MM.1S (cell line): ENCODE measurements at regions not wholly inside any gene's neighbourhood (a gene's known extent, or its start where the extent isn't known, plus 50 kb on each side); places are given as distances from the start of the nearest gene placed in this dataset.

ENCODE experiments used
- DNase-seq: peaks from one replicate; pipeline ENCODE4 v3.0.0-alpha.2; 2015
- H2AFZ ChIP-seq: fragments of 300-600 bp; sonication (generic); 2 replicates; pipeline ENCODE4 v1.6.0; 2016; ENCODE audit warnings: antibody characterized with exemption, low read length
- H3F3A ChIP-seq: fragments of 300-600 bp; sonication (generic); 2 replicates; pipeline ENCODE4 v1.6.1; 2016; ENCODE audit warnings: mild to moderate bottlenecking, antibody characterized with exemption, low read length, moderate library complexity, mixed read lengths; ENCODE audit not compliant: insufficient read depth
- H3K27ac ChIP-seq: fragments of 300-600 bp; sonication (generic); 2 replicates; pipeline ENCODE4 v1.5.1; 2016; ENCODE audit warnings: mild to moderate bottlenecking, low read length
- H3K27me3 ChIP-seq: fragments of 300-600 bp; sonication (generic); replicated peaks from 2 replicates; pipeline ENCODE4 v1.6.0; 2016; ENCODE audit warnings: low read length; ENCODE audit not compliant: insufficient read depth
- H3K36me3 ChIP-seq: fragments of 300-600 bp; sonication (generic); replicated peaks from 2 replicates; pipeline ENCODE4 v1.6.1; 2016; ENCODE audit warnings: mild to moderate bottlenecking, low read length, mixed read lengths; ENCODE audit not compliant: insufficient read depth
- H3K4me1 ChIP-seq: fragments of 300-600 bp; sonication (generic); 2 replicates; pipeline ENCODE4 v1.6.1; 2016; ENCODE audit warnings: low read length, mixed read lengths
- H3K4me2 ChIP-seq: fragments of 300-600 bp; sonication (generic); 2 replicates; pipeline ENCODE4 v1.6.0; 2016; ENCODE audit warnings: low read depth, low read length
- H3K4me3 ChIP-seq: fragments of 300-600 bp; sonication (generic); 2 replicates; pipeline ENCODE4 v1.5.1; 2016; ENCODE audit warnings: low read length, mixed read lengths
- H3K79me2 ChIP-seq: fragments of 300-600 bp; sonication (generic); 2 replicates; pipeline ENCODE4 v1.6.1; 2016; ENCODE audit warnings: mixed run types, low read length, mixed read lengths
- H3K9ac ChIP-seq: fragments of 300-600 bp; sonication (generic); 2 replicates; pipeline ENCODE4 v1.6.1; 2016; ENCODE audit warnings: low read length, mixed read lengths
- H3K9me2 ChIP-seq: fragments of 300-600 bp; sonication (generic); replicated peaks from 2 replicates; pipeline ENCODE4 v1.6.1; 2016; ENCODE audit warnings: mild to moderate bottlenecking, low read length, mixed read lengths; ENCODE audit not compliant: insufficient read depth
- H3K9me3 ChIP-seq: fragments of 300-600 bp; sonication (generic); replicated peaks from 2 replicates; pipeline ENCODE4 v1.6.1; 2016; ENCODE audit warnings: mild to moderate bottlenecking, low read length, mixed read lengths; ENCODE audit not compliant: insufficient read depth
- H4K20me1 ChIP-seq: fragments of 300-600 bp; sonication (generic); 2 replicates; pipeline ENCODE4 v1.6.1; 2016; ENCODE audit warnings: mild to moderate bottlenecking, low read length, moderate library complexity, mixed read lengths; ENCODE audit not compliant: insufficient read depth
- EZH2 ChIP-seq: fragments of 300-600 bp; sonication (generic); optimal IDR thresholded peaks from 2 replicates; pipeline ENCODE3; 2017; ENCODE audit warnings: low read depth, mild to moderate bottlenecking, antibody characterized with exemption, low read length, mixed read lengths
- EZH2phosphoT487 ChIP-seq: fragments of 300-600 bp; sonication (generic); IDR thresholded peaks from 2 replicates; pipeline ENCODE4 v1.6.1; 2018; ENCODE audit warnings: antibody characterized with exemption, low read length
- TF ChIP-seq, protein P1 (sequence below): fragments of 300-600 bp; sonication (generic); IDR thresholded peaks from 2 replicates; pipeline ENCODE4 v1.5.1; 2016; ENCODE audit warnings: antibody characterized with exemption, low read length, mixed read lengths

DNA sequence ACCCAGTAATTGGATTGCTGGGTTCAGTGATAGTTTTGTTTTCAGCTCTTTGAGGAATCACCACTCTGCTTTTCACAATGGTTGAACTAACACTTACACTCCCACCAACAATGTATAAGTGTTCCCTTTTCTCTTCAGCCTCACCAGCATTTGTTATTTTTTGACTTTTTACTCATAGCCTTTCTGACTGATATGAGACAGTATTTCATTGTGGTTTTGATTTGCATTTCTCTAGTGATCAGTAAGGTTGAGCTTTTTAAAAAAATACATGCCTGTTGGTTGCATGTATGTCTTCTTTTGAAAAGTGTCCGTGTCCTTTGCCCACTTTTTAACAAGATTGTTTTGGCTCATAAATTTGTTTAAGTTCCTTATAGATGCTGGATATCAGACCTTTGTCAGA, 185.7 kb upstream of the CCNH start:
- TF ChIP-seq EZH2 (no peak), EZH2phosphoT487 (no peak)
- TF ChIP-seq, protein P1, sequence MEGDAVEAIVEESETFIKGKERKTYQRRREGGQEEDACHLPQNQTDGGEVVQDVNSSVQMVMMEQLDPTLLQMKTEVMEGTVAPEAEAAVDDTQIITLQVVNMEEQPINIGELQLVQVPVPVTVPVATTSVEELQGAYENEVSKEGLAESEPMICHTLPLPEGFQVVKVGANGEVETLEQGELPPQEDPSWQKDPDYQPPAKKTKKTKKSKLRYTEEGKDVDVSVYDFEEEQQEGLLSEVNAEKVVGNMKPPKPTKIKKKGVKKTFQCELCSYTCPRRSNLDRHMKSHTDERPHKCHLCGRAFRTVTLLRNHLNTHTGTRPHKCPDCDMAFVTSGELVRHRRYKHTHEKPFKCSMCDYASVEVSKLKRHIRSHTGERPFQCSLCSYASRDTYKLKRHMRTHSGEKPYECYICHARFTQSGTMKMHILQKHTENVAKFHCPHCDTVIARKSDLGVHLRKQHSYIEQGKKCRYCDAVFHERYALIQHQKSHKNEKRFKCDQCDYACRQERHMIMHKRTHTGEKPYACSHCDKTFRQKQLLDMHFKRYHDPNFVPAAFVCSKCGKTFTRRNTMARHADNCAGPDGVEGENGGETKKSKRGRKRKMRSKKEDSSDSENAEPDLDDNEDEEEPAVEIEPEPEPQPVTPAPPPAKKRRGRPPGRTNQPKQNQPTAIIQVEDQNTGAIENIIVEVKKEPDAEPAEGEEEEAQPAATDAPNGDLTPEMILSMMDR, result no peak
- no peak overlapping the region for H3K27ac ChIP-seq
- no peaks in the 10 kb centered on the region for H3K4me1 ChIP-seq

GRCh38 chr5:87594566-87594965, 181.8 kb upstream of the CCNH start:
- no peak for DNase-seq
- H3K9me3 ChIP-seq, result no peaks in the 10 kb centered on the region
- no peaks in the 10 kb centered on the region for H3K4me1 ChIP-seq
- H3K79me2 ChIP-seq, result no peaks in the 10 kb centered on the region
- no peak overlapping the region for H3K27ac ChIP-seq
- no peak overlapping the region for H3K4me2 ChIP-seq
- H3K9me2 ChIP-seq, result no peaks in the 10 kb centered on the region
- no peaks in the 10 kb centered on the region for H3F3A ChIP-seq
- no peak for TF ChIP-seq EZH2
- no peak for TF ChIP-seq EZH2phosphoT487
- TF ChIP-seq, protein P1, result no peak
- H3K36me3 ChIP-seq, result no peaks in the 10 kb centered on the region
- H2AFZ ChIP-seq, result no peak overlapping the region
- no peaks in the 10 kb centered on the region for H3K27me3 ChIP-seq
- H3K9ac ChIP-seq, result no peak overlapping the region
- no peaks in the 10 kb centered on the region for H4K20me1 ChIP-seq
- no peak overlapping the region for H3K4me3 ChIP-seq

More for the DNA sequence above, 185.7 kb upstream of the CCNH start:
- Histone ChIP-seq H4K20me1 (no peaks in the 10 kb centered on the region), H3K9ac (no peak overlapping the region), H3F3A (no peaks in the 10 kb centered on the region), H3K4me2 (no peak overlapping the region), H3K9me2 (no peaks in the 10 kb centered on the region), H3K4me3 (no peak overlapping the region), H2AFZ (no peak overlapping the region), H3K79me2 (no peaks in the 10 kb centered on the region), H3K27me3 (no peaks in the 10 kb centered on the region), H3K9me3 (no peaks in the 10 kb centered on the region), H3K36me3 (no peaks in the 10 kb centered on the region)
- no peak for DNase-seq

GRCh38 chr5:87589587-87589986, 176.9 kb upstream of the CCNH start:
- no peak overlapping the region for H2AFZ ChIP-seq
- H3K36me3 ChIP-seq, result no peaks in the 10 kb centered on the region
- no peaks in the 10 kb centered on the region for H3K4me1 ChIP-seq
- H3K9ac ChIP-seq, result no peak overlapping the region
- H4K20me1 ChIP-seq, result no peaks in the 10 kb centered on the region
- TF ChIP-seq EZH2 (no peak), EZH2phosphoT487 (no peak)
- TF ChIP-seq, protein P1, result no peak
- H3K27ac ChIP-seq, result no peak overlapping the region
- no peak overlapping the region for H3K4me2 ChIP-seq
- no peak overlapping the region for H3K4me3 ChIP-seq
- H3K9me3 ChIP-seq, result no peaks in the 10 kb centered on the region
- no peaks in the 10 kb centered on the region for H3K27me3 ChIP-seq
- no peaks in the 10 kb centered on the region for H3K79me2 ChIP-seq
- H3F3A ChIP-seq, result no peaks in the 10 kb centered on the region
- no peaks in the 10 kb centered on the region for H3K9me2 ChIP-seq
- no peak for DNase-seq
